ENCODE measurements at regions not wholly inside any gene's neighbourhood (a gene's known extent, or its start where the extent isn't known, plus 50 kb on each side); places are given as distances from the start of the nearest gene placed in this dataset.

GRCh38 chr20:39302312-39302711 lies 340.2 kb downstream of the DHX35 start:
- TF ChIP-seq POLR2A (IDR thresholded peaks at IDR 0.05; ENCODE audit: low read depth, low read length) (no peak), JUN (IDR thresholded peaks at IDR 0.05; ENCODE audit: borderline replicate concordance, insufficient read depth, insufficient read length, low read depth) (no peak), FOS (IDR thresholded peaks at IDR 0.05; ENCODE audit: borderline replicate concordance, insufficient read depth, low read length) (no peak), CTCF (IDR thresholded peaks at IDR 0.05; ENCODE audit: extremely low read depth in 1 of 2, insufficient read depth in 1 of 2, low read depth in 1 of 2, low read length in 2 of 2) (no peak), POLR2AphosphoS5 (IDR thresholded peaks at IDR 0.05; ENCODE audit: insufficient read depth, low read depth, low read length) (no peak), GATA2 (IDR thresholded peaks at IDR 0.05; ENCODE audit: insufficient read depth, insufficient read length, low read depth, low read length) (no peak), EZH2 (IDR thresholded peaks at IDR 0.05; ENCODE audit: borderline replicate concordance, low read depth, low read length, severe bottlenecking) (no peak), MYC (IDR thresholded peaks at IDR 0.05; ENCODE audit: low read depth, low read length) (no peak), MAX (IDR thresholded peaks at IDR 0.05; ENCODE audit: insufficient read depth, insufficient read length) (no peak)
- H3K36me3 ChIP-seq (ENCODE audit: control insufficient read depth in 2 of 2, extremely low read depth in 1 of 2, insufficient read depth in 2 of 2, low read length in 2 of 2) = no peaks in the 10 kb centered on the region
- no peak overlapping the region for H3K9ac ChIP-seq (replicated peaks; ENCODE audit: extremely low read depth, insufficient read depth, low read length)
- H3K4me2 ChIP-seq (ENCODE audit: insufficient read depth, low read length) = no peak overlapping the region
- FAIRE-seq (no peak), DNase-seq (ENCODE audit: low read depth, low spot score) (no peak)
- H3K27me3 ChIP-seq (ENCODE audit: control insufficient read depth in 2 of 2, insufficient read depth in 2 of 2, low read length in 2 of 2) = no peaks in the 10 kb centered on the region
- no peak overlapping the region for H2AFZ ChIP-seq (ENCODE audit: low read depth, low read length)
- no peaks in the 10 kb centered on the region for H3K79me2 ChIP-seq (ENCODE audit: control insufficient read depth, insufficient read depth, low read length)
- no peaks in the 10 kb centered on the region for H4K20me1 ChIP-seq (replicated peaks; ENCODE audit: control insufficient read depth, extremely low read depth, insufficient read depth, low read length)
- no peaks in the 10 kb centered on the region for H3K9me1 ChIP-seq (replicated peaks; ENCODE audit: control insufficient read depth, extremely low read depth, insufficient read depth, low read length)
- ChIA-PET POLR2A (no interaction called here), CTCF (no interaction called here)
- BruUV-seq (replicated peaks) = no TSS peak
- H3K4me3 ChIP-seq (replicated peaks in 1 of 3; ENCODE audit: insufficient read depth in 1 of 3, low read depth in 1 of 3, low read length in 3 of 3) = no peak overlapping the region
- dilution Hi-C loops (cut with MboI; ENCODE audit: extremely low pct_ligation_motif_present, low sequenced_read_pairs) (no loop called here), intact Hi-C loops (cut with micrococcal nuclease) (no loop called here)
- H3K27ac ChIP-seq (ENCODE audit: insufficient read depth, low read depth, low read length) = no peak overlapping the region
- no peaks in the 10 kb centered on the region for H3K9me3 ChIP-seq (replicated peaks; ENCODE audit: control insufficient read depth, insufficient read depth, low read length)
- no peaks in the 10 kb centered on the region for H3K4me1 ChIP-seq (ENCODE audit: control insufficient read depth, extremely low read depth, insufficient read depth, low read length)
